Ecto neural progenitor cell (in vitro differentiated cells): ENCODE measurements at regions not wholly inside any gene's neighbourhood (a gene's known extent, or its start where the extent isn't known, plus 50 kb on each side); places are given as distances from the start of the nearest gene placed in this dataset.
"Not testable (repeated sequence)": the region's sequence is repeated elsewhere in the genome, so short reads cannot be mapped to it uniquely, and the experiment has no call there.

Experiments
- DNase-seq: peaks from one replicate; pipeline ENCODE4 v3.0.0-alpha.2; 2018; ENCODE audit warnings: low spot score

DNA sequence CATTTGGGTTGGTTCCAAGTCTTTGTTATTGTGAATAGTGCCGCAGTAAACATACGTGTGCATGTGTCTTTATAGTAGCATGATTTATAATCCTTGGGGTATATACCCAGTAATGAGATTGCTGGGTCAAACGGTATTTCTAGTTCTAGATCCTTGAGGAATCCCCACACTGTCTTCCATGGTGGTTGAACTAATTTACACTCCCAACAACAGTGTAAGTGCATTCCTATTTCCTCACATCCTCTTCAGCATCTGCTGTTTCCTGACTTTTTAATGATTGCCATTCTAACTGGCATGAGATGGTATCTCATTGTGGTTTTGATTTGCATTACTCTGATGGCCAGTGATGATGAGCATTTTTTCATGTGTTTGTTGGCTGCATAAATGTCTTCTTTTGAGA lies 580.3 kb upstream of the CLINT1 start:
- DNase-seq = not testable (repeated sequence)

DNA sequence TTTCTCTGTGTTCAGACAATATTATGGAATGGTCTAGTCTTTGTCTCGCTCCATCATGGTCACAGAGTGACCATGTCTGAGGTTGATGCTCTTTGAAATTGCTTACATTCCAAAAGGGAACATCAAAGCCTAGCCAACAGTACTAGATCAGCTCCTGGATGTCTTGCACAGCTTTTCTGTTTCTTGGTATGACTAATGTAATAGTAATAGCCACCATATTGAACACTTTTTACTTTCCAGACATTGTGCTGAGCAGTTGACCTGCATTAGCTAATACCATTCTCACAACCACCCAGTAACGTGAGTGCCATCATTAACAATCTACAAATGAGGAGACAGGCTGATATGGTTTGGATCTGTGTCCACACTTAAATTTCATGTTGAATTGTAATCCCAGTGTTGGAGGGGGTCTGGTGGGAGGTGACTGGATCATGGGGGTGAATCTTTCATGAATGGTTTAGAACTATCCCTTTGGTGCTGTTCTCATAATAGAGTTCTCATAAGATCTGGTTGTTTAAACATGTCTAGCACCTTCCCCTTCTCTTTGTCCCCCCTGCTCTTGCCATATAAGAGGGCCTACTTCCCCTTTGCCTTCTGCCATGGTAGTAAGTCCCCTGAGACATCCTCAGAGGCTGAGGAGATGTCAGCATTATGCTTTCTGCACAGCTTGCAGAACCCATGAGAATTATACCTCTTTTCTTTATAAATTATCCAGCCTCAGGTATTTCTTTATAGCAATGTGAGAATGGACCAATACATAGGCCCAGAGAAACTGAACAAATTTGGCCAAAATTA lies 577.5 kb upstream of the CLINT1 start:
- DNase-seq = no peak

GRCh38 chr5:158435161-158435616 lies 576.2 kb upstream of the CLINT1 start:
- no peak for DNase-seq

- no peak for DNase-seq
Measured at GRCh38 chr5:158434749-158435148, 575.8 kb upstream of the CLINT1 start.

DNA sequence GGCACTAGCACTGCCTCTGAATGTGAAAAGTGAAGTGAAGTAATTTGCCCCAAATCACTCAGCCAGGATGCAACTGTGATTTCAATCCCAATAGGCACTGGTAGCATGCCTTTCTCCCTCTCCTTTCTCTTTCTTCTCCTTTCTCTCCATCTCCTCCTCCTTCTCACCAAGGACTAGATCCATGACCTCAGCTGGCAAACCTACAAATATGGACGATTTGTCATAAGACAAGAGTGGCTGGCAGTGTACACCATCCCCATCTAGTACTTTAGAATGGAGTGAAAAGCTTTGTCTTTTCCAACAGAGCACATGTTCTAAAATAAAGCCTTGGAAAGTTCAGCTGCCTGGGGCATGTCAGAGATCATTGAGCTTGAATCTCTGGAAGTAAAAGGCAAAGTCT lies 574.7 kb upstream of the CLINT1 start:
- DNase-seq = no peak

- DNase-seq = no peak
Measured at GRCh38 chr5:158431369-158432029, 572.6 kb upstream of the CLINT1 start.

- DNase-seq = no peak
Measured at GRCh38 chr5:158430798-158431167, 571.8 kb upstream of the CLINT1 start.

DNA sequence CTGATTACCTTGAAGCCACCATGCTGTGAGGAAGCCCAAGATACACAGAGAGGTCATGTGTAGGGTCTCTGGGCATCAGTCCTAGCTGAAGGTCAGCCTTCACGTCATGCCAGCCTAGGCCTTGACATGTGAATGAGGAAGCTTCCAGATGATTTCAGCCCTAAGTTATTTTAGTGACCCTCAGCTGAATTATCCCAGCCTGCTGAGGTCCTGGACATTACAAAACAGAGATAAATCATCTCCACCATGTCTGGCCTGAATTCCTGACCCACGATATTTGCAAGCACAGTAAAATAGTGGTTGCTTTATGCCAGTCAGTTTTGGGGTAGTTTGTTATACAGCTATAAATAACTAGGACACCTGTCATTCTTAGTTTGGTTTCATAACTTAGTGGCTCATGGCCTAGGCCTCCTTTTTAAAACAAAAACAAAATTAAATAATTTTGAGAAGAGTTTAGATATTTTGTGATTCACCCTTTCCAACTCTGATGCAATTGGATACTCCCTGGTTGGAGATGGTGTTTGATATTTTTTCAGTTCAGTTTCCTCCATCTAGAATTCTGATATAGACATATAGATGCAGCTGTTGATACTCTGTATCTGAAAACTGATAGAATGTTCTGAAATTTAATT lies 571.3 kb upstream of the CLINT1 start:
- no peak for DNase-seq

DNA sequence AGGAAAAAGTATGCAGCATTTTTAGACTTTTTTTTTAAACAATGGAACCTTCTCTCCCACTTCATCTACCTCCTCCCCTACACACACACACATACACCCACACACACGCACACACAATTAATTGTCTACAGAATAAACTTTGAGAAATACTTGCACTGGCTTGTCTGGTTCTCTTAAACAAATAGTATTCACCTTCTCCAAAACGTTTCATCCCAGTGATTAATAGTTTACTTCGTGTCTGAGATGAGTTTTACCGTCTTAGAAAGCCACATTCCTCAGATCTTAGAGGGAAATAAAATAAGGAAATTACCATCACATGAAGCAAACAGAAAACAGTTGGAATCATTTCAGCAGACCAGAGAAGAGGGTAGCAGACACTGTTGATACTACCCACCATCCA lies 570.6 kb upstream of the CLINT1 start:
- no peak for DNase-seq

DNA sequence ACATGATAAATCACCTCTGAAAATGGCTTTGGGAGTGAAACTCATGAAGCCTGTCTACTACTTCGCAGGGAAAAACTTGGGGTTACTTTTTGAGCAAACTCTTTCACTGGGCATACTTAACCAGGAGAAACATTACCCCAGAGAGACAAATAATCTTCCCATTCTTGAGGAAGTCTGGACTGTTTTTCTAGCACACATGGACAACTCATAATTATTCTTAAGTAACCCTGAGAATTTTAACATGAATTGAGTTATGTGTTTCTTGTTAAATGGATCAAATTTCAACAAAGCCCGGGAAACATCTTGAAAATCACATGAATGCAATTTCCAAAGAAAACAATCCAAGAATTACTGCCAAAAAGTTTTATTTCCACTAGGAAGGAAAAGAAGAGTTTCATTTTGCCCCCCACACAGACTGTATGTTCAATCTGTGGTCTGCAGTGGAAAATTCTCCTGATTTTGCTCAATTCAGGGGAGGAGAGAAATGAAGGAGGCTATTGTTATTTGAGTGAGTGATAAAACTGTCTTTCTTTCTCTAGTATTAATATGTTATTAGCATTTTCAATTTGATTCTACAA lies 564.8 kb upstream of the CLINT1 start:
- no peak for DNase-seq

- no peak for DNase-seq
Measured at GRCh38 chr5:158422653-158423515, 563.9 kb upstream of the CLINT1 start.

DNA sequence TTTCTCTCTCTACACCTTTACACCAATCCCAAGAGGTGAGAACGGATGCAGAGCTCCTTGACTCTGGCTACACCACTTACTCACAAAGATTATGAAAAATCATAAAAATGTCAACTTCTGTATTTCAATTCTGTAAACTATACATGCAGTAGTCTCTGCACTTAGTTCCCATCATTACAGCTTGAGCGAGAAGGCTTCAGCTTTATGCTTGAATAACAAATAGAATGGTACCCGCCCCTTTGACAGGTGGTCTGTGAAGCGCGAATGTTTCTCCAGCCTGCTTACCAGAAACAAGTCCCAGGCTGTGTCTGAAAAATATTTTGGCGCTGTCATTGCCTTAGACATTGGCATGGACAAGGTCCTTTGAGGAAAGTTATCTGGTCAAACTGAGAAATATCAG lies 562.4 kb upstream of the CLINT1 start:
- DNase-seq = no peak

DNA sequence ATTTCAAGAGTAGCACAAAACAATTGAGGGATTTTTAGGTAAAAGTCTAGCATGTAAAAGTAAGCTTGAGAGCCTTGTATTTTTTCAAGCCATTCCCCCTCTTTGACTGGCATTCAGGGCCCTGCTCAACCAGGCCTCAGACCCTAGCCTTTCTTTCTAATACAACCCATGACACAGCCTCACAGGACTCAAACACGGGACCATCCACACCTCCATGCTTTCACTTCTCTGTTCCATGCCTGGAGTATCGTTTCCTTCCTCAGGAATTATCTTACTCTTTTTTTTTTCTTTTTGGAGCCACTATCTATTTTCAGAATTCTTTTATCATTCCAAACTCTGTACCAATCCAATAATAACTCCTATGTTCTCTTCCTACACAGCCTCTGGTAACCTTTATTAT lies 560.2 kb upstream of the CLINT1 start:
- DNase-seq = no peak

DNA sequence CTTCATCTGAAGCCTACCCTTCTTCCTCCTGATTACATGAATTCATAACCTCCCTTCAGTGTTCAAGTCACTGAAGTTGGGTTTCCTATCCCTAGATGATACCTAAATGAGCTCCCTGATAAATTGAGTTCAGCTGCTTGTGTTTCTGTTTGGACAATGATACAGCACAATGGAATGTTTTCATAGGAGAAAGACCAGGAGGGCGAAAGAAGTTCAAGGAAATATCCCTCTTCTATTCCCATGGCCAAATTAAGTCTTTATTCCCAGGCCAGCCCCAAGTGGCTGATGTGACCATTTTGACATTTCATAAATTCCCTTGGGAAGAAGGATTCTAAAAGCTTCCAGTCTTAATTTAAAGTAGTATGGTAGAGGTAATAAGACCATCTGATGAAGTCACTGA lies 555.8 kb upstream of the CLINT1 start:
- DNase-seq = no peak

DNA sequence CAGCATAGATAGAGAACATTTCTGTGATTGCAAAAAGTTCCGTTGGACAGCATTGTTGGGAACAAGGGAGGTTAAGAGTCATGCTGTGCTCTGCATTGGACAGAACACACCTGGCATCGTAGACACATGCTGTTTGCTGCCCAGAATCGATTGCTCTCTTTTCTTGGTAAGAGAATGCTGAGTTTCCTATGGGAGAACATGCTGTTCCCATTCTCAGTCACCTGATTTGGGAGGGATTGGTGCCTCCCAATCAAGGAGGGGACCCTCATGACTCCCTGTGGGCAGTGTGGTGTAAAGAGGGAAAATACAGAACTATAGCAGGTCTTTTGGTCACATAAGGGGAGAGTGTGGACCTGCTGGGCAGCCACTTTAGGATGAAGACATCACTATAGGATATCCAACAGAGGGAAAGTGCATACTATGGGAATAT lies 555.4 kb upstream of the CLINT1 start:
- DNase-seq = no peak

DNA sequence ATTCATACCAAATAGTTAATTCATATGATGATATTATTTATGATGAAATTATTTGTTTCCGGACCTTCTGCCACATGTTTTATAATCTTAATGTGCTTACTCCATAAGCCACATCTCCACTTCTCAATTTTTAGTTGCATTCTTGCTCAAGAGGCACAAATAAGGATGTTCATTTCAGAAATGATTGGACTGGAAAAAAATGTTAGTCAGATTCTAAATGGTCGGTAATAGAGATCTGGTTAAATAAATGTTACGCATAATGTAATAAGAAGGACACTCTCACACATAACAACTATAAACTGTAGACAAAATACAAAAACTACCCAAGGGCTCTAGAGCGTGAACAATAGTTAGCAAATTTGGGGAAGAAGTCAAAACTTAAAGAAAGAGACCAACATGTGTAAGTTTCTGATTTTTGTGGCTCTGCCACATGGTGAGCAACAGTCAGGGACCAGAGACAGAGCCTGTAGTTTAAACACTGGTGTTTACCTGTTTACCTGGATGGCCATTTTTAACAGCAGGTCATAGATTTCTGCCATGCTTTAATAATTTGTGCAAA lies 554.3 kb upstream of the CLINT1 start:
- no peak for DNase-seq

DNA sequence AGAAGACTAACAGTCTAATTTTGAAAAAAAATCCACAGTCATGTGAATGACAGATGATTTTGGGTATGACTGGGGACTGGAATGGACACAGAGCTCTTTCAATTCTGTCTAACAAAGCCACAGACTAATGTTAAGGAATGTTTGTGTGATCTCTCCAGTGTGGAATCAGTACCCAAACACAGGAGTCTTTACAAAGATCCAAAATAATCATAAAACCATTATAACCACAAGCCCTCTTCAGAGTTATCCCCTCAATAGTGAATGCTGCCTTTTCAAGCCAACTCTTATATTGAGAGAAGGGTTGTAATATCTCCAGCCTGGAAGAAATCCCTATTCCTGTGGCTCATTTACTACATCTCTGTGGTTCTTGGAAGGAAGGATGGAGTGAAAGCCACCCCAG lies 552.0 kb upstream of the CLINT1 start:
- DNase-seq = no peak

DNA sequence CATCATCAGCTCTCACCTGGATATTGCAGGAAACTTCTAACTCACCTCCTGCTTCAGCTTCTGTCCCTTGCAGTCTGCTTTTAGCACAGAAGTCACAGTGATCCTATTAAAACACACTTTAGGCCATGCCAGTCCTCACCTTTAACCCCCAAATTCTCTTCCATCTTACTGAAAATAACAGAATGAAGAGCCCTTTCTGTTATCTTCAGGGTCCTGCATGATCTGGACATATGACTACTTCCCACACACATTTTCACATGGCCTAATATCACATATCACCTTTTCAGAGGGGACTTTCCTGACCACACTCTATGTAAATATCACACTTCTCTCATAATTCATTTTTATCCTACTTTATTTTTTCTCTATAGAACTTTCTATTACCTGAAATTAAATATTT lies 550.6 kb upstream of the CLINT1 start:
- no peak for DNase-seq

DNA sequence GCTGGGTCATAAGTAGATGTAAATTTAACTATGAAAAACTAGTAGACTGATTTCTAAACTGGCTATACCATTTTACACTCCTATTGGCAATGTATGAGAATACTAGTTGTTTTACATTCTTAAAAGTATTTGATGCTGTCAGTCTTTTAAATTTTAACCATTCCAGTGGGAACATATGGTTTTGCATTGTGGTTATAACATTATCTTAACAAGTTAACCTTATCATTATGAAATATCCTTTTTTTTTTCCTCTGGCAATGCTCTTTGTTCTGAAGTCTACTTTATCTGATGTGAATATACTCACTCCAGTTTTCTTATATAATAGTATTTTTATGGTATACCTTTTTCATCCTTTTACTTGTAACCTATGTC lies 548.9 kb upstream of the CLINT1 start:
- no peak for DNase-seq

GRCh38 chr5:158406884-158407823 lies 548.2 kb upstream of the CLINT1 start:
- no peak for DNase-seq
